ENCODE measurements at regions not wholly inside any gene's neighbourhood (a gene's known extent, or its start where the extent isn't known, plus 50 kb on each side); places are given as distances from the start of the nearest gene placed in this dataset.

DNA sequence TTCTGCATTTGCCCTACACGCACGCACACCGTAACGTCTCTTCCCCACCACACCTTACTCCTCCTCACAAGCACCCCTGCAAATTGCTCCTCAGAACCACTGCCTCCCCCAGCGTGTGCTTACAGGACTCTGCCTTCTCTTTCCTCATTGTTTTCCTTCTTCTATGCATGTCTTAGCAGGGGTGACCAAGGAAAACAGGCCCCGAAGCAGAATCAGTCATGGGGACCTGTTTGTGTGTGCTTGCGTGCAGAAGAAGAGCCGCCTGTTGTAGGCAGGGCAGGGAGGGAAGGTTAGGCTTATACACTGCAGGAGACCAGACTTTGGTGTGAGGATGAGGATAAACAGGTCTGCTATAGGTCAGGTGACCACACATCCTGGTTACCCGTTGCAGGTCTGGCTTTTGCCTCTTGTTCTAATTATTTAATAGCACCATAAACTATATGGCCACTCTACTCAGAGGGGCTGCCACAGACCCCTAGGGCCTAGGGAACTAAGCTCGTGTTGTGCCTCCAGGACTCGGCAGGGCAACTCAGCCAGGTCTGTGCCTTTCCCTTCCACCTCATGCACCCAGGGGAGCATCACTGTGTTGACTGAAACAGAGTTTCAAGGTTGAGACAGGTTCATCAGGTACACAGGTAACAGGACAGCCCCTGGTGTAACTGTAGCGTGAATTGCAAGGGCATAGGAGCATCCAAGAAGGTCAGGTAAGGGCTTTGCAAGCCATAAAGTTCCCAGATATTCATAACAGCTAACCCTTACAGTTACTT lies 60.8 kb upstream of the EPS8L3 start:
- no peak overlapping the region for H3K4me3 ChIP-seq (replicated peaks in 1 of 2; ENCODE audit: low read depth in 2 of 2, low read length in 2 of 2)
- DNase-seq (ENCODE audit: low read depth in 2 of 2), result no peak
- TF ChIP-seq, protein P1, sequence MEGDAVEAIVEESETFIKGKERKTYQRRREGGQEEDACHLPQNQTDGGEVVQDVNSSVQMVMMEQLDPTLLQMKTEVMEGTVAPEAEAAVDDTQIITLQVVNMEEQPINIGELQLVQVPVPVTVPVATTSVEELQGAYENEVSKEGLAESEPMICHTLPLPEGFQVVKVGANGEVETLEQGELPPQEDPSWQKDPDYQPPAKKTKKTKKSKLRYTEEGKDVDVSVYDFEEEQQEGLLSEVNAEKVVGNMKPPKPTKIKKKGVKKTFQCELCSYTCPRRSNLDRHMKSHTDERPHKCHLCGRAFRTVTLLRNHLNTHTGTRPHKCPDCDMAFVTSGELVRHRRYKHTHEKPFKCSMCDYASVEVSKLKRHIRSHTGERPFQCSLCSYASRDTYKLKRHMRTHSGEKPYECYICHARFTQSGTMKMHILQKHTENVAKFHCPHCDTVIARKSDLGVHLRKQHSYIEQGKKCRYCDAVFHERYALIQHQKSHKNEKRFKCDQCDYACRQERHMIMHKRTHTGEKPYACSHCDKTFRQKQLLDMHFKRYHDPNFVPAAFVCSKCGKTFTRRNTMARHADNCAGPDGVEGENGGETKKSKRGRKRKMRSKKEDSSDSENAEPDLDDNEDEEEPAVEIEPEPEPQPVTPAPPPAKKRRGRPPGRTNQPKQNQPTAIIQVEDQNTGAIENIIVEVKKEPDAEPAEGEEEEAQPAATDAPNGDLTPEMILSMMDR (IDR thresholded peaks at IDR 0.05; ENCODE audit: low read depth, low read length), result no peak

- DNase-seq (ENCODE audit: low read depth in 2 of 2), result peak; percentile 60 to 61
- TF ChIP-seq, protein P1 (IDR thresholded peaks at IDR 0.05; ENCODE audit: low read depth, low read length), result no peak
- no peak overlapping the region for H3K4me3 ChIP-seq (replicated peaks in 1 of 2; ENCODE audit: low read depth in 2 of 2, low read length in 2 of 2)
These were observed 60.0 kb upstream of the EPS8L3 start for GRCh38 chr1:109823543-109824348.

DNA sequence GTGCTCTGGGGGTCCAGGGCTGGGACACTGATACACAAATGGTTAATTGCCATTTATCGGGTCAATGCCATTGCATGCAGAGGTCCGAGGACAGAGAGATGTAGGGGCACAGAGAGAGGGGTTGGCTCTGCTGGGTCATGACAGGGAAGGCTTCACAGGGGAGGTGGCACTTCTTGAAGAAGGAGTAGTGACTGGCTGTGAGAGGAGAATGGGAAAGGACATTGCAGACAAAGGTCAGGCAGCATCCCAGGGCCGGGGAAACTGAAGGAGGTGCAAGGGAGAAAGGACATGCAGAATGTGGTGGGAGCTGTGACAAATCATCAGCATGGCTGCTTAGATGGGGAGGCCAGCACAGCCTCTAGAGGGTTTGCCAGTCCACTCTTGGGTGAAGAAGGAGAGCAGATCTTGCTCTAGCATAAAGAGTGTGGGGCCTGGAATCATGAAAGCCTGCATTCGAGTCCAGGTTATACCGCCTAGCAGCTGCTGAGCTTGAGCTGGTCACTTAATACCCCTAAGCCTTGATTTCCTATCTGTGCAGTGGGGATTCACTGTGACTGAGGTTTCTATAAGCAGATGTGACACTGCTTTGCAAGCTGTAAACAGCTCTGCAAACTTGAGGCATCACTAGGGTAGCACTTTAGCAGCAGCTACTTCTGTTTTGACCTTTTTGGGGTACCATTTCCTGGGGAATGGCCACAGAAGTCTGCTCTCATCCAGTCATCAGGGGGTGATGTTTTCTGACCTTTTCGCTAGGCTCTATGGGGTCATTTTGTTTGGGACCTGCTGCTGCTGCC lies 59.2 kb upstream of the EPS8L3 start:
- DNase-seq (ENCODE audit: low read depth in 2 of 2), result no peak
- TF ChIP-seq, protein P1 (IDR thresholded peaks at IDR 0.05; ENCODE audit: low read depth, low read length), result no peak
- H3K4me3 ChIP-seq (replicated peaks in 1 of 2; ENCODE audit: low read depth in 2 of 2, low read length in 2 of 2), result no peak overlapping the region

DNA sequence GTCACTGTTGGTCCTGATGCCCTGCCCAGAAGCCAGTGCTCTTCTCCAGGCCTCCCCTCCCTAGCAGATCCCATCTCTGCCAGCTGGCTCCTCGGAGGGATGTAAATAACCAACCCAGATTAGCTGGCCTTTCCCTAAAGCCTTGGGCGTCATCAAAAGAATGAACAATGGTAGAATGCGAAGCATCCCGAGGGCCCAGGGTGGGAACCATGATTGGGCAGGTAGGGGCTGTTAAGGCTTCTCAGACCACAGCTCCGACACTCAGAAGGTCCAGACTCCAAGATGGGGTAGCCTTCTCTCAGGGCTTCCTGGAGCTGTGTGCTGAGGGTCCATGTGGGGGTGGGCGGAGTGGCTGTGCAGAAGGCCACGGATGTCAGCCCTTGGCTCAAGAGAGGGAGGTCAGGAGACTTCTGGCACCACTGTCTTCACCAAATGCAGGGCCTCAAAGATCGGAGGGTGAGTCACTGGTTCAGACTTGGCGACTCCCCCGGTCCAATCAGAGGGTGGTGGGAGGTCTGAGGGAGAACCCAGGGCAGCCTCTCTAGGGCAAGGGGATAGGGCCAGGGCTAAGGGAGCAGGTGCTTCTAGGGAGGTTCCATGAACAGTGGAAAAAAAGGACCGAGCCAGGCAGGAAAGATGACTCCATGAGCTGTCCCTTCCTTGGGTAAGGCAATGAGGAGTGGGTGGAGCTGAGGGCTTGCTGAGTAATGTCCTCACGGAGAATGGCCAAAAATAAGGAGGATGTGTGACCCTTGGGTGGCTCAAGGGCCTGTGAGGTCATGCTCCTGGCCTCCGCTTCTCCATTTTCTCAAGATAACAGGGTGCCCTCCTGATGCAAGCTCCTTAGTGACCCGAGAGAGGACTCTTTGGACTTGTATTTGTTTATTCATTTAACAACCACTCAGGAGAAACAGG lies 58.4 kb upstream of the EPS8L3 start:
- DNase-seq (ENCODE audit: low read depth in 2 of 2), result peak; percentile 67 to 78
- no peak overlapping the region for H3K4me3 ChIP-seq (replicated peaks in 1 of 2; ENCODE audit: low read depth in 2 of 2, low read length in 2 of 2)
- TF ChIP-seq, protein P1 (IDR thresholded peaks at IDR 0.05; ENCODE audit: low read depth, low read length), result no peak

GRCh38 chr1:109821221-109821669 lies 57.5 kb upstream of the EPS8L3 start:
- peak; percentile 95 to 96 for DNase-seq (ENCODE audit: low read depth in 2 of 2)
- no peak overlapping the region for H3K4me3 ChIP-seq (replicated peaks in 1 of 2; ENCODE audit: low read depth in 2 of 2, low read length in 2 of 2)
- TF ChIP-seq, protein P1 (IDR thresholded peaks at IDR 0.05; ENCODE audit: low read depth, low read length), result no peak

DNA sequence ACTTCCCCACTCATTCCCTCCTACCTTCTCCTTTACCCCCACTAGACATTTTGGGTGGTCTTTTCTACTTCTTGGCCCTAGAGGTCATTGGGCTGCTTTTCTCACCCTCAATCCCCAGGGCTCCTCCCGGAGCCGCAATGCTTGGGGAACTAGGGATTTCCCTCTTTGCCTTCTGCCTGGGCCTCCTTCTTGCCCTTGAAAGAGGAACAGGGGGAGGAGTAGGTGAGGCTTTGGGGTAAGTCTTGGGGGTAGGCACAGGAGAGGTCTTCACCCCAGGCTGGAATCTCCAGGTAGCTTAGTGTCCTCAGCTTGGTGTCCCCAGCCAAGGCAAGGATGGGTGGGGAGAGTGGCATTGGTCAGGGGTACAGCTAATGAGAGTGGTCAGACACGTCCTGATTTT lies 56.2 kb upstream of the EPS8L3 start:
- H3K4me3 ChIP-seq (replicated peaks in 1 of 2; ENCODE audit: low read depth in 2 of 2, low read length in 2 of 2), result no peak overlapping the region
- DNase-seq (ENCODE audit: low read depth in 2 of 2), result no peak
- TF ChIP-seq, protein P1 (IDR thresholded peaks at IDR 0.05; ENCODE audit: low read depth, low read length), result no peak

Measured in cardiac fibroblast (primary cell).